Endodermal cell (in vitro differentiated cells): ENCODE measurements at regions not wholly inside any gene's neighbourhood (a gene's known extent, or its start where the extent isn't known, plus 50 kb on each side); places are given as distances from the start of the nearest gene placed in this dataset.

Experiments used
- DNase-seq: peaks from one replicate; pipeline ENCODE4 v3.0.0-alpha.2; 2017
- H3K27ac ChIP-seq: 2 replicates; pipeline ENCODE4 v1.5.1; 2013; ENCODE audit warnings: mild to moderate bottlenecking, low read depth, low read length, moderate library complexity
- H3K27me3 ChIP-seq: 2 replicates; pipeline ENCODE4 v1.6.1; 2013; ENCODE audit warnings: mild to moderate bottlenecking, low read length, moderate library complexity; ENCODE audit not compliant: insufficient read depth, control insufficient read depth, poor library complexity, severe bottlenecking
- H3K36me3 ChIP-seq: 2 replicates; pipeline ENCODE4 v1.7.0; 2013; ENCODE audit warnings: mild to moderate bottlenecking, low read length, moderate library complexity; ENCODE audit not compliant: control insufficient read depth, insufficient read depth
- H3K4me1 ChIP-seq: one replicate; pipeline ENCODE4 v1.7.0; 2013; ENCODE audit warnings: low read length; ENCODE audit not compliant: control insufficient read depth, insufficient read depth
- H3K4me3 ChIP-seq: 2 replicates; pipeline ENCODE4 v1.5.1; 2013; ENCODE audit warnings: mild to moderate bottlenecking, low read length, moderate library complexity
- H3K9ac ChIP-seq: 2 replicates; pipeline ENCODE4 v1.6.1; 2013; ENCODE audit warnings: mild to moderate bottlenecking, low read length, moderate library complexity; ENCODE audit not compliant: poor library complexity, severe bottlenecking; ENCODE audit errors: extremely low read depth
- H3K9me3 ChIP-seq: 2 replicates; pipeline ENCODE4 v1.6.1; 2013; ENCODE audit warnings: mild to moderate bottlenecking, low read length, moderate library complexity; ENCODE audit not compliant: control insufficient read depth
- H3K27ac Mint-ChIP-seq: 2 replicates; pipeline ENCODE4 v1.8.0; 2020; ENCODE audit warnings: mixed read lengths
- H3K27me3 Mint-ChIP-seq: 2 replicates; pipeline ENCODE4 v1.8.0; 2021; ENCODE audit warnings: mild to moderate bottlenecking, mixed read lengths; ENCODE audit not compliant: insufficient read depth
- H3K36me3 Mint-ChIP-seq: 2 replicates; pipeline ENCODE4 v1.8.0; 2020; ENCODE audit warnings: low read depth, mixed read lengths
- H3K4me1 Mint-ChIP-seq: 2 replicates; pipeline ENCODE4 v1.8.0; 2020; ENCODE audit warnings: mixed read lengths
- H3K4me3 Mint-ChIP-seq: 2 replicates; pipeline ENCODE4 v1.8.0; 2020; ENCODE audit warnings: mild to moderate bottlenecking, moderate library complexity, mixed read lengths
- H3K9me3 Mint-ChIP-seq: 2 replicates; pipeline ENCODE4 v1.8.0; 2020; ENCODE audit warnings: mild to moderate bottlenecking, mixed read lengths
- WGBS, 2 experiments: methylation state at CpG; one replicate each; pipeline versions ENCODE4 v1.1.5 to v1.1.7; 2013; ENCODE audit warnings: missing lambda C conversion rate in 2 of 2, mixed read lengths in 1 of 2; ENCODE audit not compliant: insufficient coverage in 1 of 2, insufficient read length in 1 of 2; 5-methylcytosine and 5-hydroxymethylcytosine counted together
- TF ChIP-seq, protein P1 (sequence below): fragments of 200-600 bp; sonication (generic); conservative IDR thresholded peaks from 2 replicates; pipeline ENCODE4 v1.5.0; 2021; ENCODE audit warnings: antibody characterized with exemption, mild to moderate bottlenecking

DNA sequence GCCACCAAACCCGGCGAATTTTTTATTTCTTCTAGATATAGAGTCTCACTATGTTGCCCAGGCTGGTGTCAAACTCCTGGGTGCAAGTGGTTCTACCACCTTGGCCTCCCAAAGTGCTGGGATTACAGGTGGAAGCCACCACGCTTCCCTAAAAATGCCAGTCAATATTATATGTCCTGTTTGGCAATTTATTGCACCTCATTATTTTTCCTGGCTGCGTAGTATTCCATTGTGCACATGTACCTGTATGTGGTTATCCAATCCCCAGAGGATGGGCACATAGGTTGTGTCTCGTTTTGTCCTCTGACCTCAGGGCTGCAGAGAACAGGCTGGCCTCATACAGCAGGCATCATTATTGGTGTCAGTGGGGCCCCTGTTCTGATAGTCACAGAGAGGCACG, 181.7 kb downstream of the C9orf50 start:
- Histone ChIP-seq H3K27ac (no peak overlapping the region), H3K4me1 (no peaks in the 10 kb centered on the region), H3K9me3 (no peaks in the 10 kb centered on the region), H3K27me3 (peaks cover 34% of the 10 kb centered on the region), H3K9ac (no peak overlapping the region), H3K4me3 (no peak overlapping the region), H3K36me3 (no peaks in the 10 kb centered on the region)
- TF ChIP-seq, protein P1, sequence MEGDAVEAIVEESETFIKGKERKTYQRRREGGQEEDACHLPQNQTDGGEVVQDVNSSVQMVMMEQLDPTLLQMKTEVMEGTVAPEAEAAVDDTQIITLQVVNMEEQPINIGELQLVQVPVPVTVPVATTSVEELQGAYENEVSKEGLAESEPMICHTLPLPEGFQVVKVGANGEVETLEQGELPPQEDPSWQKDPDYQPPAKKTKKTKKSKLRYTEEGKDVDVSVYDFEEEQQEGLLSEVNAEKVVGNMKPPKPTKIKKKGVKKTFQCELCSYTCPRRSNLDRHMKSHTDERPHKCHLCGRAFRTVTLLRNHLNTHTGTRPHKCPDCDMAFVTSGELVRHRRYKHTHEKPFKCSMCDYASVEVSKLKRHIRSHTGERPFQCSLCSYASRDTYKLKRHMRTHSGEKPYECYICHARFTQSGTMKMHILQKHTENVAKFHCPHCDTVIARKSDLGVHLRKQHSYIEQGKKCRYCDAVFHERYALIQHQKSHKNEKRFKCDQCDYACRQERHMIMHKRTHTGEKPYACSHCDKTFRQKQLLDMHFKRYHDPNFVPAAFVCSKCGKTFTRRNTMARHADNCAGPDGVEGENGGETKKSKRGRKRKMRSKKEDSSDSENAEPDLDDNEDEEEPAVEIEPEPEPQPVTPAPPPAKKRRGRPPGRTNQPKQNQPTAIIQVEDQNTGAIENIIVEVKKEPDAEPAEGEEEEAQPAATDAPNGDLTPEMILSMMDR, result no peak
- H3K27ac Mint-ChIP-seq, result no peak overlapping the region
- H3K9me3 Mint-ChIP-seq, result peaks cover 4% of the 10 kb centered on the region
- H3K36me3 Mint-ChIP-seq, result no peaks in the 10 kb centered on the region
- peak; percentile 46 for DNase-seq
- H3K4me3 Mint-ChIP-seq, result no peak overlapping the region
- 70 to 80% methylated on average over 5 to 6 of the region's 6 CpGs for WGBS, 2 experiments
- peaks cover 88% of the 10 kb centered on the region for H3K27me3 Mint-ChIP-seq
- H3K4me1 Mint-ChIP-seq, result peaks cover 40% of the 10 kb centered on the region

DNA sequence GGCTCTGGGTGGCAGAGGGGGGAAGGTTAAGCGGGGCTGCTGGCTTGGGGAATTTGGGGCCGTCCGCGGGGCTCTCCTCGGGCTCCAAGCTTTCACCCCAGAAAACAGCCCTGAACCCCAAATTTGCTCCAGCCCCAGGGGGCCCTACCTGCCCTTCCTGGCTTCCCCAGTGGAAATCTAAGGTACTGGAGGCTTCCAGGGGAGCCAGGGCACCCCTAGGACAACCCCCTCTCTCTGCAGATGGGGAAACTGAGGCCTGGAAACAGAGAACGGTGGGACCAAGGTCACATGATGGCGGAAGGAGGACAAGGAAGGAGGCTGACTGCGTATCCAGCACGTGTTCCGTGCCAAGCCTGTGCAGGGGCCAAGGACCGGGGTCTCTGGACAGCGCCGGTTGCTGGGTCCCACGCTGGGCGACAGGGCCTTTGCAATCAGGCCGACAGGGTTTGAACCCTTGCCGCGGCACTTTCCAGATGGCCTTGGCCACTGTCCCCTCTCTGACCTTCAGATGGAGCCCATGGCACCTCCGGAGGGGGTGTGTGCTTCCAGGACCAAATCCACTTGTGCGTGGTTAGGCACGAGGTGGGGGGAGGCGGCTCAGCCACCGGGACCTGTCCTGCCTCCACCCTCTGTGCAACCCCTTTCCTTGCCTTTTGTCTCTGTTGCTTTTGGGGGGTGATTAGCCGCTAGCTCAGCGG, 183.1 kb downstream of the C9orf50 start:
- Histone ChIP-seq H3K27ac (peak overlapping the region; percentile 71), H3K4me3 (peak overlapping the region; percentile 77), H3K27me3 (peaks cover 34% of the 10 kb centered on the region), H3K4me1 (no peaks in the 10 kb centered on the region), H3K9ac (no peak overlapping the region), H3K36me3 (no peaks in the 10 kb centered on the region), H3K9me3 (no peaks in the 10 kb centered on the region)
- Mint-ChIP-seq H3K9me3 (peaks cover 4% of the 10 kb centered on the region), H3K27ac (no peak overlapping the region), H3K36me3 (no peaks in the 10 kb centered on the region), H3K27me3 (peaks cover 90% of the 10 kb centered on the region), H3K4me3 (peak overlapping the region; percentile 51), H3K4me1 (peaks cover 32% of the 10 kb centered on the region)
- DNase-seq, result peak; percentile 72
- TF ChIP-seq, protein P1, result no peak
- WGBS, 2 experiments, result 12 to 27% methylated on average over 17 to 25 of the region's 25 CpGs

DNA sequence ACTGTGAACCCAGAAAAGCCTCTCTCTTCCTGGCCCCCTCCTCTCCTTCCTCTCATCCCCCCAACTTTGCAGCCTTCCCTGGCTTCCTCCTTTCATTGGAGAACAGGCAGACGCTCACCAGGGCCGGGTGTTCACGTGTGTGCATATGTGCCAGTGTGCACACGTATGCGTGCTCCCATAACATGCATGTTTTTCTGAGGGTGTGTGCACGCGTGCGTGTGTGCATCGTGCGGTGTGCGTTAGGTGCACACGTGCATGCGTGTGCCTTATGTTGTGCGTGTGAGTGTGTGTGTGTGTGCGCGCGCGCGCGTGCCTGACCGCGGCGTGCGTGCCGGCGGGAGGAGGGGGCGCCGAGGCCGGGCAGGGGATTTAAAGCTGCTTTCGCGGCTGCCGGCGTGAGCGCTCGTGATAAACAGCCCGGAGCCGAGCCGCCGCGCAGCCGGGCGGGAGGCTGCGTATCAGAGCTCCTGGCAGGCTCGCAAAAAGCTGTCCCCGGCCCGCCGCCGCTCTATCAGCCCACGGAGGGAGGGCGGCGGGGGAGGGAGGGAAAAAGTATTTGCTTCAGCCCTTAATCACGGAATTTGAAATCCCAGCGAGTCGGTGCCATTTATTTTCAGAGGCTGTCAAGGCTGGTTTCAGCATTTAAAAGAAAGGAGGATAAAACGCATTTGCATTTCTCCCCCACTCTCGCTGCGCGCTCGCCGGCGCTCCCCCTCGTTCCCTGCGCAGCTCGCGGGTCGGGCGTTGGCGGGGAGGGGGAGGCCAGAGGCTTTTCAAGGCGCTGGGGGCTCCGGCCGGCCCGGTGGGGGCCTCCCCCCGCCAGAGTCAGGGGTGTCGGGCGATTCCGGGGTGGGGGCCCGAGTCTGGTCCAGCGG, 183.9 kb downstream of the C9orf50 start:
- H3K4me3 ChIP-seq, result peak overlapping the region; percentile 77
- peak overlapping the region; percentile 51 for H3K4me3 Mint-ChIP-seq
- 4 to 8% methylated on average over 40 to 78 of the region's 78 CpGs for WGBS, 2 experiments
- H3K9me3 ChIP-seq, result no peaks in the 10 kb centered on the region
- no peaks in the 10 kb centered on the region for H3K36me3 ChIP-seq
- peaks cover 30% of the 10 kb centered on the region for H3K4me1 Mint-ChIP-seq
- H3K27me3 ChIP-seq, result peaks cover 34% of the 10 kb centered on the region
- H3K36me3 Mint-ChIP-seq, result no peaks in the 10 kb centered on the region
- DNase-seq, result peak; percentile 74
- no peak overlapping the region for H3K27ac Mint-ChIP-seq
- peaks cover 94% of the 10 kb centered on the region for H3K27me3 Mint-ChIP-seq
- TF ChIP-seq, protein P1, result no peak
- H3K9me3 Mint-ChIP-seq, result peaks cover 4% of the 10 kb centered on the region
- H3K9ac ChIP-seq, result no peak overlapping the region
- peak overlapping the region; percentile 71 for H3K27ac ChIP-seq
- H3K4me1 ChIP-seq, result no peaks in the 10 kb centered on the region
